ENCODE measurements at regions not wholly inside any gene's neighbourhood (a gene's known extent, or its start where the extent isn't known, plus 50 kb on each side); places are given as distances from the start of the nearest gene placed in this dataset.

DNA sequence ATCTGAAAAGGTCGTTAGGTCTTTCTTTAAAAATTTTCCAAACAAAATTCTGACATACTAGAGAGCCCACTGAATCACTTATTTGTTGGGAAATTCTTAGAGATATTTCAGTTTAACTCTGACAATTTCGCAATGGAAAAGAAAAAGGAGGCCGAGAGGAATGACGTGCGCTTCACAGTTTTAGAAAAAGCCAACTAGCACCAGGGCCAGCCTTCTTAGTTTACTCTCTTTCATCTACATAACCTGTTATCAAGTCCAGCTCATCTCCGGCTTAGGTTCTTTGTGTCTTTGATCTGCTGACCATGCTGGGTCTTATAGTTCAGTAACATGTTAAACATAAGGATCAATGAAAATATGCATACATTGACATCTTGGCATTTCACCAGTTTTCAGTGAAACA lies 201.7 kb upstream of the TAS2R1 start:
- no peaks in the 10 kb centered on the region for H3K36me3 Mint-ChIP-seq

DNA sequence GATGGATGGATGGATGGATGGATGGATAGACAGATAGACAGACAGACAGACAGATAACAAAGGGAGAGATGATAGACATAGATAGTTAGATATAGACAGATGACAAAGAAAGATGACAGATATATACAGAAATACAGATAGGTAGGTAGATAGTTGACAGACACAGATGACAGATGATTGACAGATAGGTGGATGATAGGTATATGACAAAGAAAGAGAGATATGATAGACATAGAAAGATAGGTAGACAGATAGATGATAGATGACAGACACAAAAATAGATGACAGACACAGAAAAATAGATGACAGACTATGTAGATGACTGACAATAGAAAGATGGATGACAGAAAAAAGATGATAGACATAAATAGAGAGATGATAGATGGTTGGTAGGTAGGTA lies 200.0 kb upstream of the TAS2R1 start:
- Histone ChIP-seq H3K79me2 (ENCODE audit: insufficient read depth, low read length) (no peaks in the 10 kb centered on the region), H3K9ac (ENCODE audit: insufficient read depth, low read length, poor library complexity, severe bottlenecking) (no peak overlapping the region), H3K9me3 (replicated peaks in 1 of 2; ENCODE audit: control insufficient read depth in 1 of 2, insufficient read depth in 1 of 2, low read length in 2 of 2) (no peaks in the 10 kb centered on the region), H3K4me3 (replicated peaks in 1 of 3; ENCODE audit: low read depth in 2 of 3, low read length in 3 of 3) (no peak overlapping the region), H3K27me3 (ENCODE audit: control insufficient read depth in 2 of 2, insufficient read depth in 2 of 2, low read length in 2 of 2) (no peaks in the 10 kb centered on the region), H3K4me2 (replicated peaks; ENCODE audit: extremely low read depth, low read length, poor library complexity, severe bottlenecking) (no peak overlapping the region), H4K20me1 (ENCODE audit: insufficient read depth, low read length) (no peaks in the 10 kb centered on the region), H3K36me3 (replicated peaks in 1 of 2; ENCODE audit: control insufficient read depth in 1 of 2, insufficient read depth in 2 of 2, low read length in 2 of 2) (no peaks in the 10 kb centered on the region), H3K4me1 (ENCODE audit: control insufficient read depth in 1 of 2, insufficient read depth in 2 of 2, low read length in 2 of 2) (no peaks in the 10 kb centered on the region), H3K27ac (ENCODE audit: low read depth in 1 of 2, low read length in 2 of 2) (no peak overlapping the region), H2AFZ (ENCODE audit: insufficient read depth, low read depth, low read length, poor library complexity, severe bottlenecking) (no peak overlapping the region)
- Mint-ChIP-seq H3K9me3 (peaks cover 0 to 4% (median 0%) of the 10 kb centered on the region in 7 donors), H3K36me3 (no peaks in the 10 kb centered on the region), H3K4me1 (no peaks in the 10 kb centered on the region), H3K27ac (no peak overlapping the region), H3K4me3 (no peak overlapping the region), H3K27me3 (ENCODE audit: low read depth in 3 of 3) (peaks cover 0 to 2% (median 0%) of the 10 kb centered on the region in 3 donors)
- intact Hi-C loops (cut with micrococcal nuclease) = no loop called here
- TF ChIP-seq, protein P1, sequence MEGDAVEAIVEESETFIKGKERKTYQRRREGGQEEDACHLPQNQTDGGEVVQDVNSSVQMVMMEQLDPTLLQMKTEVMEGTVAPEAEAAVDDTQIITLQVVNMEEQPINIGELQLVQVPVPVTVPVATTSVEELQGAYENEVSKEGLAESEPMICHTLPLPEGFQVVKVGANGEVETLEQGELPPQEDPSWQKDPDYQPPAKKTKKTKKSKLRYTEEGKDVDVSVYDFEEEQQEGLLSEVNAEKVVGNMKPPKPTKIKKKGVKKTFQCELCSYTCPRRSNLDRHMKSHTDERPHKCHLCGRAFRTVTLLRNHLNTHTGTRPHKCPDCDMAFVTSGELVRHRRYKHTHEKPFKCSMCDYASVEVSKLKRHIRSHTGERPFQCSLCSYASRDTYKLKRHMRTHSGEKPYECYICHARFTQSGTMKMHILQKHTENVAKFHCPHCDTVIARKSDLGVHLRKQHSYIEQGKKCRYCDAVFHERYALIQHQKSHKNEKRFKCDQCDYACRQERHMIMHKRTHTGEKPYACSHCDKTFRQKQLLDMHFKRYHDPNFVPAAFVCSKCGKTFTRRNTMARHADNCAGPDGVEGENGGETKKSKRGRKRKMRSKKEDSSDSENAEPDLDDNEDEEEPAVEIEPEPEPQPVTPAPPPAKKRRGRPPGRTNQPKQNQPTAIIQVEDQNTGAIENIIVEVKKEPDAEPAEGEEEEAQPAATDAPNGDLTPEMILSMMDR (IDR thresholded peaks at IDR 0.05) = no peak
- no peak for DNase-seq

More for the DNA sequence above, 201.7 kb upstream of the TAS2R1 start:
- no peak overlapping the region for H3K27ac Mint-ChIP-seq
- no peaks in the 10 kb centered on the region for H3K4me1 Mint-ChIP-seq
- TF ChIP-seq, protein P1 (IDR thresholded peaks at IDR 0.05) = no peak
- no peaks in the 10 kb centered on the region for H3K79me2 ChIP-seq (ENCODE audit: insufficient read depth, low read length)
- H3K4me3 ChIP-seq (replicated peaks in 1 of 3; ENCODE audit: low read depth in 2 of 3, low read length in 3 of 3) = no peak overlapping the region
- no peak overlapping the region for H2AFZ ChIP-seq (ENCODE audit: insufficient read depth, low read depth, low read length, poor library complexity, severe bottlenecking)
- H3K4me3 Mint-ChIP-seq = no peak overlapping the region
- no peak overlapping the region for H3K9ac ChIP-seq (ENCODE audit: insufficient read depth, low read length, poor library complexity, severe bottlenecking)
- H3K9me3 Mint-ChIP-seq = peaks cover 0 to 3% (median 0%) of the 10 kb centered on the region in 7 donors
- no peak overlapping the region for H3K4me2 ChIP-seq (replicated peaks; ENCODE audit: extremely low read depth, low read length, poor library complexity, severe bottlenecking)
- no peak for DNase-seq
- H3K36me3 ChIP-seq (replicated peaks in 1 of 2; ENCODE audit: control insufficient read depth in 1 of 2, insufficient read depth in 2 of 2, low read length in 2 of 2) = no peaks in the 10 kb centered on the region
- no peak overlapping the region for H3K27ac ChIP-seq (ENCODE audit: low read depth in 1 of 2, low read length in 2 of 2)
- H4K20me1 ChIP-seq (ENCODE audit: insufficient read depth, low read length) = no peaks in the 10 kb centered on the region
- H3K4me1 ChIP-seq (ENCODE audit: control insufficient read depth in 1 of 2, insufficient read depth in 2 of 2, low read length in 2 of 2) = no peaks in the 10 kb centered on the region
- intact Hi-C loops (cut with micrococcal nuclease) = no loop called here
- H3K27me3 ChIP-seq (ENCODE audit: control insufficient read depth in 2 of 2, insufficient read depth in 2 of 2, low read length in 2 of 2) = no peaks in the 10 kb centered on the region
- no peaks in the 10 kb centered on the region for H3K27me3 Mint-ChIP-seq (ENCODE audit: low read depth in 3 of 3)
- no CpG with 5 or more reads among the region's 6 CpGs for WGBS (ENCODE audit: insufficient coverage)
- no peaks in the 10 kb centered on the region for H3K9me3 ChIP-seq (replicated peaks in 1 of 2; ENCODE audit: control insufficient read depth in 1 of 2, insufficient read depth in 1 of 2, low read length in 2 of 2)
